ENCODE measurements at regions not wholly inside any gene's neighbourhood (a gene's known extent, or its start where the extent isn't known, plus 50 kb on each side); places are given as distances from the start of the nearest gene placed in this dataset.
A peak's percentile ranks its signal among the peaks of the same experiment; 100 is the strongest.

- no peak for ATAC-seq
Observed at GRCh38 chr2:41870265-41870585, 177.6 kb upstream of the PKDCC start.

DNA sequence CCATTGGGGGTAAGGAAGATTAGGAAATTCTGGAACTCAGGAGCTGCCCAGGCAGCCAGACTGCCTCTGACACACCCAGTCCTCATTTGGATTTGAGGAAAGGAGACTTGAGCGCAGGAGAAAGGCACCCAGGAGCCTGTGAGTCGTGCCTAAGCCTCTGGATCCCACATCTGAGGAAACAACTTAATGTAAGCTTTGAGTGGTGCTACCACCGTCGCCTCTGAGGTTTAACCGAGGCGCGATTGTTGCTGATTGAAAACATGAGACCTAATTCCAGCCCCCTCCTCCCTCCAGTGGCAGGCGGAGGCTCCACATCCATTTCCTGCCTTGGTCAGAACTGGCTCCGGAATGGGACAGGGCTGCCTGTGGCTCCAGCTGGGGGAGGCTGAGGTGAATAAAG, 176.7 kb upstream of the PKDCC start:
- no peak for ATAC-seq

- ATAC-seq, result no peak
Observed at GRCh38 chr2:41872646-41873045, 175.2 kb upstream of the PKDCC start.

- ATAC-seq, result no peak
Observed at GRCh38 chr2:41873102-41874031, 174.5 kb upstream of the PKDCC start.

DNA sequence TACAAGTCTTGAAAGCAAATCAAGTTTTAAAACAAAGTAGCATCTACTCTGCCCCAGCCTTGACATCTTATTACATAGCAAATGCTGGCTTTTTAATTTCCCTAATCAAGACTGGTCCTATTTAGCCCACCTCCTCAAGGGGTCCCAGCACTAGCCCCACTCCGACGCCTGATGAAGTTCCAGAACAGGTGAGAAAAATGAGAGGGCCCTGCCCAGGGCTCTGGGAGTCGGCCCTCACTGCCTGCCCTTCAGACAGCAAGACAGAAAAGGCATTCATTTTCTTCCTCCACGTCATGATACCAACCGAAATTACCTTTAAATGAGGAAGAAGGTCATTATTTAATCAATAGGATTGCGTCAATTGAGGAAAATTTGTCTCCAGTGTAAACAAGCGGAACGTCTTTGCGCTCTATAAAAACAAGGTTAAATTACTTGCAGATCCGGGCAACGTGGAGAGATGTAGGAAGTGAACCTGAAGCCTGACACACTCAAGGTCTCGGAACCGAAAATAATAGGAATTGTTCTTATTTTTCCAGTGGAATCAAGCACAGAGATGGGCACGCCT, 170.6 kb upstream of the PKDCC start:
- no peak for ATAC-seq

DNA sequence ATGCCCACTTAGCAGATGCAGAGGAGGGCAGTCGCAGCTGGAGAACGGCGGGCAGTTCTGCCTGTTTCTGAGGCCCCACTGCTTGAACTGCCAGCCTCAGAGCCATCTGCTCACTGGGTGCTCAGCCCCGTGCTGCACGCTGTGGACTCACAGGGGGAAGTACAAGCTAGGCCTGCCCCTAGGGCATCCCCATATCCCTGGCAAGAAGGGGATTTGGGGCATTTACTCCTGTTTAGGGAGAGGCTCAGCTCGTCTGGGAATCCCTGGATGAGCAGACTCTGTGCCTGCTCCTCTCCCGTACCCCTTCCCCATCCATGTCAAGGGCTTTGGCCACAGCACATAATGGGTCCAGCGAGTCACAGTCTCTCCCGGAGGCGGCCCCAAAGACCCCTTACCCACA, 169.8 kb upstream of the PKDCC start:
- ATAC-seq, result no peak

- ATAC-seq, result no peak
Observed at GRCh38 chr2:41878716-41879234, 169.0 kb upstream of the PKDCC start.

- ATAC-seq, result no peak
Observed at GRCh38 chr2:41879235-41879916, 168.4 kb upstream of the PKDCC start.

DNA sequence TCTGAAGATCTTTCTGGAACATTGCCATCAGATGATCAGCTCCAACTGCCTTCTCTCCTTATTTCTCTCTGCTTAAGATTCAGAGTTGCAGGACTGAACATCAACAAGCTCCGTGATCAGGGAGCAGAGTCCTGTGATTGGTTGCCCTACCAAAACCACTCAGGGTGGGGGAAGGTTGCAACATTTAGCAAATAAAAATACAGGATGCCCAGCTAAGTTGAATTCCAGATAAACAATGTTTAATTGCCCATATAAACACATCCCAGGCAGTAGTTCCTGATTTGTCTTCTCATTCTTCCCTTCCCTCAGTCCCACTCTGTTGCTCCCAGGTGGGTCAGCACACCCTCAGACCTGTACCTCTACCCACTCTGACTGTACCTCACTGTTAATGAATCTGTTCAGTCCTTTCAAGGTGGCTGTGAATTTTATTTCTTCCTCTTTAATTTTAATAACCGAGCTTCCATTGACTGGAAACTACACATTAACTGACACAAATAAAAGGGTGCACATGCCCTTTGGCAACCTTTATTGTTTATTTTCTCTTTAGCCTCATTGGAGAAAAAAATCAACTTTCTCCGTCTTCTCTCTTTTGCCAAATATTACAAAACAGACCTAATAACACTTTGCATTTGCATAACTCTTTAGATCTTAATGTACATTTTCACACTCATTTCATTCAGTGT, 167.1 kb upstream of the PKDCC start:
- no peak for ATAC-seq

DNA sequence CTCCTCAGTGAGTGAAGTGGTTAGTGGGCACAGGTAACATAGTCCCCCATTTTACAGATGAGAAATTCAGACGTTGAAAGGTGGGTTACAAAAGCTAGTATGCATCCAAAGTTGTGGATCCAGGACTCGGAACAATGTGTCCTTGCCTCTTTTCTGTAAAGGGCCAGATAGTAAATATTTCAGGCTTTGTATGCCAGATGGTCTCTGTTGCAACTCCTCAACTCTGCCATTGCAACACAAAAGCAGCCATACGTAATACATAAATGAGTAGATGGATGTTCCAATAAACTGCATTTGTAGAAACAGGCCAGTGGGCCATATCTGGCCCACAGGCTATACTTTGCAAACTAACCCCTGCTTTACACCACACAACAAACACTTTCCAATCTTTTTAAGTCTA, 166.6 kb upstream of the PKDCC start:
- no peak for ATAC-seq

GRCh38 chr2:41884718-41885117, 163.1 kb upstream of the PKDCC start:
- no peak for ATAC-seq

- ATAC-seq, result no peak
Observed at GRCh38 chr2:41886145-41886664, 161.6 kb upstream of the PKDCC start.

GRCh38 chr2:41886757-41887156, 161.1 kb upstream of the PKDCC start:
- ATAC-seq, result no peak

GRCh38 chr2:41890341-41890740, 157.5 kb upstream of the PKDCC start:
- ATAC-seq, result no peak

- no peak for ATAC-seq
Observed at GRCh38 chr2:41892476-41892875, 155.3 kb upstream of the PKDCC start.

GRCh38 chr2:41894563-41895333, 153.1 kb upstream of the PKDCC start:
- ATAC-seq, result no peak

- no peak for ATAC-seq
Observed at GRCh38 chr2:41895334-41895664, 152.5 kb upstream of the PKDCC start.

DNA sequence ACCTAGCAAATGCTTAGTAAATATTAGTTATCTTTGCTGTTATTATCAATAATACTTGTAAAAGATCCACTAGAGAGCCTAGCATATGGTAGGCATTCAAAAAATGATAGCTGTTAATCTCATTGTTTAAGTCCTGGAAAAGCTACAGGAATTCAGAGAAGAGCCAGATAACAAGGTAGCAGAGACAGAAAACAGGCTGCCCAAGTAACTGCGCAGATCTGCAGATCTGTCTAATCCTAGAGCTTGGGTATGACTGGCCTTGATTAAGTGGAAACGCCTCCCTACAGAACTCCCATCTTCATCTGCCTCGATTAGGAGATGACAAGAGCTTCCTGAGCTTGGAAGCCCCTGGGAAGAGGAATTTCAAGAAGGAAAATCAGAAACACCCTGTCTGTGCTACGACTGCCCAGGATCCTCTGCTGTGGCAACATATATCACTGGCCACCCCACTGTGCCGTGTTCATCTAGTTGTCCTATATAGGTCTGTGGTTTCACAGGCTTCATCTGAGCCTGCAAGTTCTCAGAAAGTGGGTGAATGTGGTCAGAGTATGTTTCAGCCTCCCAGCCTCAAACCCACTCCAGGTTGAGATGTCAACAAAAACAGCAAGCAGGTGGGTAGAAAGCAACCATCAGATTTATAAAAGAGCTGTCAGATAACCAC, 151.5 kb upstream of the PKDCC start:
- peak; percentile 38 to 66 for ATAC-seq

GRCh38 chr2:41899189-41899588, 148.6 kb upstream of the PKDCC start:
- ATAC-seq, result no peak

- no peak for ATAC-seq
Observed at GRCh38 chr2:41900101-41900577, 147.7 kb upstream of the PKDCC start.

GRCh38 chr2:41902897-41903296, 144.9 kb upstream of the PKDCC start:
- no peak for ATAC-seq
